HG03039 (cell line): ENCODE measurements at regions not wholly inside any gene's neighbourhood (a gene's known extent, or its start where the extent isn't known, plus 50 kb on each side); places are given as distances from the start of the nearest gene placed in this dataset.
"Not testable (repeated sequence)": the region's sequence is repeated elsewhere in the genome, so short reads cannot be mapped to it uniquely, and the experiment has no call there.

Experiments
- ATAC-seq: cut with Tn5 transposase; IDR thresholded peaks from one replicate; pipeline ENCODE4 v1.9.1; 2021; ENCODE audit warnings: mild to moderate bottlenecking, moderate library complexity; ENCODE audit not compliant: unreplicated experiment

DNA sequence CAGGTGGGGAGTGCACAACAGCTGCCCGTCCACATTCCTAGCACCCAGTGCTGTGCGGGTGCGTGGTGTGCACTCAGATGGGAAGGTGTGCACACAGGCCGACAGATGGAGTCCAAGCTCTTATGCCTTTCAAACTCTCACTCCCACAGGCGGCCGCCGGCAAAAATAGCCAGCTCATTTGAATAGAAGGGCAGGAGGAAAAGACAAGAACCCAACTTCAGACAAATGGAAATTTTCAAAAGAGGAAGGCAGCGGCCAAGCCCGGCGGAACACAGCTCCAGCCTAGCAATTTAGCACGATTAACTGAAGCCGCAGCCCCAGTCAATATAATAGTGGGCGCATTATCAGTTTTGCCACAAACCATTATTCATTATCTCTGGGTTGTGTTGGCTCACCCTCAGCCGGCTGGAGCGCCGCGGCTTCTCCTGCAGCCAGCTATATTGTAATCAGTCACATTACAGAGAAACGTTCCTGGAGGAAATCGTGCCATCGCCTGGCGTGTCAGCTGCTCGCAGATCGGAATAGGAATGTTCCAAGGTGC lies 103.9 kb upstream of the SEC14L1 start:
- ATAC-seq, result no peak

DNA sequence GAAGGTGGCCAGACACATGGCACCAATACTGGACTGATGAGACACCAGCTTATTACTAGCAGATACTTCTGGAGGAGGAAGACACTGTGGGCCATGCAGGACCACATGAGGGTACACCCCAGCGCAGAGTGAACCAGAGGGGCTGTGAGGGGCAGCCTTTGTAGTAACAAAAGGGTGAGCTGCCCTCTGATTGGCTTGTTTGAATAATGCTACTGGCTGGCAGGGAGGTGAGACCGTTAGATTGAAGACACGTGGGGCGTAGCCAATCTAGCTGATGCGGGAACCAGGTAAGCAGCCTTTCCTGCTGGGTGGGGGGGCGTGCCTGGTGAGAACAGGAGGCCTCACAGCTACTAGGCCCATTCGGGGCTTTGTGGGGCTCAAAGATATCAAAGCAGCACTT lies 102.8 kb upstream of the SEC14L1 start:
- no peak for ATAC-seq

DNA sequence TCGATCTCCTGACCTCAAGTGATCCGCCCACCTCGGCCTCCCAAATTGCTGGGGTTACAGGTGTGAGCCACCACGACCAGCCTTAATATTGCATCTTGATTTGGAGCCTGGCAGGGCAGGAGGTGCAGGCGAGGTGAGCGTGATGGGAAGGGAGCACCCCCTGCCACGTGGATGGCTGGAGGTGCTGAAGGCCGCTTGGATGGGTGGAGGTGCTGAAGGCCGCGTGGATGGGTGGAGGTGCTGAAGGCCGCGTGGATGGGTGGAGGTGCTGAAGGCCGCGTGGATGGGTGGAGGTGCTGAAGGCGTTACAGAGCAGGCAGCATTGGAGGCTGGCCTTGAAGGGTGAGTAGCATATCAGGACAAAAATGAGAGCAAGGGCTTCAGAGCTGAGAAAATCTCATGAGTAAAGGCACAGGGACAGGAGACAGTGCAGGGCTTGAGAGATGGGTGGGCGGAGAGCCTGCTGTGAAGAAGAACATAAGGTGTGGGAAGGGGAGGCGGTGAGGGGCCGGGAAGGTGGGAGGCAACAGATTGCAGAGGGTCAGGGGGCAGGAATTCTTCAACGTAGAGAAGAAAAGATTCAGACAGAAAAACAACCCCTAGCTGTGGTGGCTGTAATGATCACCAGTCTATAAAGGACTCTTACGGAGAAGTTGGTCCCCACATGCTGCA lies 101.7 kb upstream of the SEC14L1 start:
- ATAC-seq, result no peak

GRCh38 chr17:77042476-77043231 lies 98.1 kb upstream of the SEC14L1 start:
- ATAC-seq, result no peak

GRCh38 chr17:77045441-77046041 lies 95.2 kb upstream of the SEC14L1 start:
- no peak for ATAC-seq

- ATAC-seq, result no peak
Observed at GRCh38 chr17:77049440-77049839, 91.3 kb upstream of the SEC14L1 start.

DNA sequence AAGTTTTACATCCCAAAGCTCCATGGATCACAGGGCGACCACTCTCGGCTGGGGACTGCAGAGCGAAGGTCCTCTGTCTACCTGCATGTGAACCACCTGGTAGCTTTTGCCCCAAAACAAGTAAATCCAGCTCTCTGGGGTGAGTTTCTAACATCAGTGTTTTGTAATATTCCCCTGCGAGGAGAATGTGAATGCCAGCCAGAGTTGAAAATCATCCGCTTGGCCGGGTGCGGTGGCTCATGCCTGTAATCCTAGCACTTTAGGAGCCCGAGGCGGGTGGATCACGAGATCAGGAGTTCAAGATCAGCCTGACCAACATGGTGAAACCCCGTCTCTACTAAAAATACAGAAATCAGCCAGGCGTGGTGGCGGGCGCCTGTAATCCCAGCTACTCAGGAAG lies 89.9 kb upstream of the SEC14L1 start:
- ATAC-seq, result not testable (repeated sequence)

- no peak for ATAC-seq
Observed at GRCh38 chr17:77054936-77055335, 85.8 kb upstream of the SEC14L1 start.

DNA sequence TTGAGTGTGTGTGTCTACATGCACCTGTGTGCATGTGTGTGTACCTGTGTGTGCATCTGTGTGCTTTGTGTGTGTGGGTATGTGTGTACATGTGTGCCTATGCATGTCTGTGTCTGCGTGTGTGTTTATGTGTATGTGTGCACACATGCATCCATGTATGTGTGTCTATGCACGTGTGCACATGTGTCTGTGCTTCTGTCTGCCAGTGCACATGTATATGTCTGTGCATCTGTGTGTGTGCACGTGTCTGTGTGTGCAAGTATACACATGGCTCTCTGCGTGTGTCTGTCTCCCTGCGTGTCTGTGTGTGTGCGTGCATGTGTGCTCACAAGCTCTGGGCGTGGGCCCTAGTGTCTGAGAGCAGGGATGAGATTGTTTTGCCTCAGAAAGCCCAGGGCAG lies 85.3 kb upstream of the SEC14L1 start:
- no peak for ATAC-seq

GRCh38 chr17:77058016-77058415 lies 82.8 kb upstream of the SEC14L1 start:
- ATAC-seq, result no peak

GRCh38 chr17:77061669-77062068 lies 79.1 kb upstream of the SEC14L1 start:
- no peak for ATAC-seq

DNA sequence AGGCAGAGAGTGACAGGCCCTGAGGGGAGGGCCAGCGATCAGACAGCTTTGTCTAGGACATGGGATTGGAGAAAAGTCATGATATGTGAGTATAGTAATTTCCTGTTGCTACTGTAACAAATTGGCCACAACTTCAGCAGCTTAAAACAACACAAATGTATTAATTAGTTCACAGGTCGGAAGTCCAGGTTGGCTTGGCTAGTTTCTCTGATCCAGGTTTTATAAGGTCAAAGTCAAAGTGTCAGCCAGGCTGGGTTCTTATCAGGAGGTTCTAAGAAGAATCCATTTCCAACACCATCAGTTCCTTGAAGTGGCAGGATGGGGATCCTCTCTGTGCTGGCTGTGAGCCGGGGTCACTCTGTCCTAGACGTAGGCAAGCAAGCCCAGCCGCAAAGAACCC lies 76.2 kb upstream of the SEC14L1 start:
- no peak for ATAC-seq

DNA sequence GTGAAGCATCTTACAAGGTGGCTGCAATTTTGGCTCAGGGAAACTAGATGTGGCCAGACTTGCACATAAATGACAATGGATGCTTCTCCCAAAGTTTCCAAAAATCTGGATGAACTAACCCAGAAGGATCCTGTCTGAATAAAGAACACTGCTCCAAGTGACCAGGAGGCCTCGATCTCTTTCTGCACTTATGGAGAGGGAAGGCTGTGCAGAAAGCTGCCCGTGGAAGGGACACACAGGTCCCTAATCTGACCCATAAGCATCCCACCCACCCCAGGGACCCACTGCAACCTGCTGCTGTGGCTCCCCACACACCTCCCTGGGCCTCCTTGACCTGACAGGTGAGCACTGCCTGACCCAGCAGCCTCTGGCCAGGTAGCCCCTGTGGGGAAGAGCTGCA lies 74.6 kb upstream of the SEC14L1 start:
- ATAC-seq, result no peak

GRCh38 chr17:77066726-77067409 lies 73.9 kb upstream of the SEC14L1 start:
- not testable (repeated sequence) for ATAC-seq

- no peak for ATAC-seq
Observed at GRCh38 chr17:77068915-77069314, 71.9 kb upstream of the SEC14L1 start.

- no peak for ATAC-seq
Observed at GRCh38 chr17:77070888-77071279, 69.9 kb upstream of the SEC14L1 start.

GRCh38 chr17:77071925-77072490 lies 68.8 kb upstream of the SEC14L1 start:
- ATAC-seq, result no peak

DNA sequence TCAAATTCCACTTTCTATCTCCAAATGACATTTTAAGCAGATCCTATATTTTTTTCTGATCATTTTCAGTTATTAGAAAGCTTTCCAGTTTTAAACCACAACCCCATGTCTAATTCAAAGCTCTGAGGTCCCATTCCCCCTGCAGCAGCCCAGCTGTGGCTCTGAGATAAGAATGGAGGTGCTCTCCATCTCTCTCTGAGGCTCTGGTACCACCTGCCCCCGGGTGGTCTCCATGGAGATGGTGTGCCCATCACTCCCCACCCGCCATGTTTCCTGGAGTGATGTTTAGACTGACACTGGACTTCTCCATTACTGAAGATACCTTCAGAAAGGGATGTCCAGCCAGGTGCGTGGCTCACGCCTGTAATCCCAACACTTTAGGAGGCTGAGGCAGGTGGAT lies 68.1 kb upstream of the SEC14L1 start:
- no peak for ATAC-seq

- no peak for ATAC-seq
Observed at GRCh38 chr17:77074681-77075080, 66.1 kb upstream of the SEC14L1 start.

DNA sequence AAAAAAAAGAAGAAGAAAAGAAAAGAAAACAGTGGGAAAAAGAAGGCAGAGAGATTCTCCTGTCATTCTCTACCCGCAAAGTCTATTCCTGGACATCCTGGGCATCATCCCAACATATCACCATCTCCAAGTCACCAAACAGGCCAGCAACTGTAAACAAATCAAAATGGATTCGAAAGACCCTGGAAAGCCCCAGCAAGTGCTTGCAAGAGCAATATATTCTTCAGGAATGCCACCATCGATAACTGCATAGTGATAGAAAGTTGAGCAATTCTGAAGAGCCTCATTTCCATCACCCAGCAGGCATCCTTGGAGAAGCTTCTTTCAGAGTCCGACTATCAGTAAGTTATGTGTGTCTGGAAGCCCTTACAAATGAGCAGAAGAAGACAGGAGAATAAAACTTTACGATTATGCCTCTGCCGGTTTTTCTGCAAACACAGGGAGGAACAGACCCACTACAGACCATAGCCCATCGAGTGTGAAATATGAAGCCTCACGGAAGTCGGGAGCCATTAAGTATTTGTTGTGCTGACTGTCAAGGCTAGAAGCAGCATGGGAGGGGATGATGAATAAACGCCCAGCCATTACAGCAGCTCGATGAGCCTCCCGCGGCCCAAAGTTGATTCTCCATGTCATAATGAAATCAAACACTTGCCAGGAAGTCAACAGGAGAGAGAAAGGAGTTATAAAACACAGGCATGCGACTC lies 64.5 kb upstream of the SEC14L1 start:
- no peak for ATAC-seq
